Ovary (tissue), 3 donors: ENCODE measurements at regions not wholly inside any gene's neighbourhood (a gene's known extent, or its start where the extent isn't known, plus 50 kb on each side); places are given as distances from the start of the nearest gene placed in this dataset.
"Not testable (repeated sequence)": the region's sequence is repeated elsewhere in the genome, so short reads cannot be mapped to it uniquely, and the experiment has no call there.

ENCODE experiments used
- CTCF ChIP-seq, 3 donors: fragments of 450-650 bp in 2 of 3; fragments of 200-600 bp in 1 of 3; IDR thresholded peaks; one replicate each; pipeline versions ENCODE4 v1.5.1 to v1.8.0; 2016 to 2022; ENCODE audit warnings: antibody characterized with exemption in 3 of 3, mild to moderate bottlenecking in 1 of 3
- EP300 ChIP-seq: sonication (generic); formaldehyde crosslinking; IDR thresholded peaks from one replicate; pipeline ENCODE4 v1.6.1; 2017; ENCODE audit warnings: antibody characterized with exemption
- donor health status: DM: no; HTN: no; CAD: no.

- not testable (repeated sequence) for TF ChIP-seq CTCF (IDR thresholded peaks at IDR 0.05); EP300
Observed at GRCh38 chr10:126766646-126767045, 96.2 kb upstream of the C10orf90 start.
